Lower leg skin (tissue), 4 donors: ENCODE measurements at regions not wholly inside any gene's neighbourhood (a gene's known extent, or its start where the extent isn't known, plus 50 kb on each side); places are given as distances from the start of the nearest gene placed in this dataset.

Experiments used
- DNase-seq, 2 donors: peaks; one replicate each; pipeline ENCODE4 v3.0.0-alpha.2; 2019; ENCODE audit warnings: low spot score in 2 of 2
- H3K4me3 ChIP-seq: fragments of 200-600 bp; sonication (generic); 2 replicates; pipeline ENCODE4 v1.5.1; 2017; ENCODE audit warnings: mild to moderate bottlenecking, low read depth; ENCODE audit not compliant: poor library complexity, severe bottlenecking
- CTCF ChIP-seq, 3 donors: fragments of 450-650 bp; IDR thresholded peaks; one replicate each; pipeline ENCODE4 v1.5.1; 2016; ENCODE audit warnings: antibody characterized with exemption in 3 of 3, mild to moderate bottlenecking in 3 of 3, moderate library complexity in 2 of 3
- POLR2A ChIP-seq, 2 donors: fragments of 450-650 bp; IDR thresholded peaks; one replicate each; pipeline ENCODE4 v1.6.1; 2016 to 2017; ENCODE audit warnings: antibody characterized with exemption in 2 of 2, mild to moderate bottlenecking in 1 of 2, moderate library complexity in 1 of 2
- WGBS, 2 donors: methylation state at CpG; one replicate each; pipeline ENCODE4 v1.1.5; 2018; 5-methylcytosine and 5-hydroxymethylcytosine counted together
- intact Hi-C: fragments of 100-400 bp; cut with DNase I; formaldehyde crosslinking; loops from one replicate; pipeline ENCODE4 v1.15.0; 2023; ENCODE audit warnings: low total_unique reads

- no peak overlapping the region for H3K4me3 ChIP-seq
- WGBS, 2 donors, result 89 to 90% methylated on average over 7 of the region's 7 CpGs
- intact Hi-C loops, result no loop called here
- TF ChIP-seq CTCF (IDR thresholded peaks at IDR 0.05) (no peak), POLR2A (IDR thresholded peaks at IDR 0.05) (no peak)
- no peak for DNase-seq
Measured at GRCh38 chr6:14726816-14727493, 518.9 kb upstream of the JARID2 start.

- intact Hi-C loops, result no loop called here
- peak in 1 of 2 donors; percentile 61 for DNase-seq
- TF ChIP-seq POLR2A (IDR thresholded peaks at IDR 0.05) (no peak), CTCF (IDR thresholded peaks at IDR 0.05) (no peak)
- no peak overlapping the region for H3K4me3 ChIP-seq
- WGBS, 2 donors, result 77 to 81% methylated on average over 7 of the region's 7 CpGs
Measured at GRCh38 chr6:14727494-14728395, 518.1 kb upstream of the JARID2 start.

- TF ChIP-seq POLR2A (IDR thresholded peaks at IDR 0.05) (no peak), CTCF (IDR thresholded peaks at IDR 0.05) (no peak)
- 59 to 60% methylated on average over 10 of the region's 10 CpGs for WGBS, 2 donors
Measured at GRCh38 chr6:14728396-14729024, 517.4 kb upstream of the JARID2 start.

GRCh38 chr6:14729129-14729871 is 516.6 kb upstream of the JARID2 start:
- intact Hi-C loops, result no loop called here
- WGBS, 2 donors, result 84 to 94% methylated on average over 13 of the region's 13 CpGs
- no peak for TF ChIP-seq CTCF (IDR thresholded peaks at IDR 0.05)
- no peak overlapping the region for H3K4me3 ChIP-seq
- no peak for DNase-seq

More at GRCh38 chr6:14728396-14729024, 517.4 kb upstream of the JARID2 start:
- H3K4me3 ChIP-seq, result no peak overlapping the region
- intact Hi-C loops, result no loop called here
- peak; percentile 64 to 93 for DNase-seq

GRCh38 chr6:14730654-14731053 is 515.2 kb upstream of the JARID2 start:
- intact Hi-C loops, result no loop called here
- H3K4me3 ChIP-seq, result no peak overlapping the region
- DNase-seq, result no peak
- WGBS, 2 donors, result 47 to 58% methylated on average over 9 of the region's 9 CpGs
- TF ChIP-seq CTCF (IDR thresholded peaks at IDR 0.05) (no peak), POLR2A (IDR thresholded peaks at IDR 0.05) (no peak)
